ENCODE measurements at regions not wholly inside any gene's neighbourhood (a gene's known extent, or its start where the extent isn't known, plus 50 kb on each side); places are given as distances from the start of the nearest gene placed in this dataset.

DNA sequence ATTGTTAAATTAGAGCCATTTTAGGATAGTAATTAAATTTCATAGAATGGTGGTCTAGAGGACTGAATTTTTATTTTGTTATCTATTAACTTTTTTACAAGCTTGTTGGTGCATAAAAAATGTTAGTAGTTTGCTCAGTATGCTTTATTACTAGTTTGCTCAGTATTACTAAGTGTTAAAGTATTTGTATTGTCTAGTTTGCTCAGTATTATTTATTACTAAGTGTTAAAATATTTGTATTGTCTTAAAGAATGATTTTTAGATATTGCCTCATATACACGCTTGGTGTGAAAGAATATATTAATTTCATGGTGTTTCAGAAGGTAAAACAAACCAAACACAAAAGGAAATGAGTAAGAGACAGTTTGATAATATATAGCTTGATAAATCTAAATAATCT is 268.4 kb upstream of the MAGEB18 start:
- TF ChIP-seq, protein P1, sequence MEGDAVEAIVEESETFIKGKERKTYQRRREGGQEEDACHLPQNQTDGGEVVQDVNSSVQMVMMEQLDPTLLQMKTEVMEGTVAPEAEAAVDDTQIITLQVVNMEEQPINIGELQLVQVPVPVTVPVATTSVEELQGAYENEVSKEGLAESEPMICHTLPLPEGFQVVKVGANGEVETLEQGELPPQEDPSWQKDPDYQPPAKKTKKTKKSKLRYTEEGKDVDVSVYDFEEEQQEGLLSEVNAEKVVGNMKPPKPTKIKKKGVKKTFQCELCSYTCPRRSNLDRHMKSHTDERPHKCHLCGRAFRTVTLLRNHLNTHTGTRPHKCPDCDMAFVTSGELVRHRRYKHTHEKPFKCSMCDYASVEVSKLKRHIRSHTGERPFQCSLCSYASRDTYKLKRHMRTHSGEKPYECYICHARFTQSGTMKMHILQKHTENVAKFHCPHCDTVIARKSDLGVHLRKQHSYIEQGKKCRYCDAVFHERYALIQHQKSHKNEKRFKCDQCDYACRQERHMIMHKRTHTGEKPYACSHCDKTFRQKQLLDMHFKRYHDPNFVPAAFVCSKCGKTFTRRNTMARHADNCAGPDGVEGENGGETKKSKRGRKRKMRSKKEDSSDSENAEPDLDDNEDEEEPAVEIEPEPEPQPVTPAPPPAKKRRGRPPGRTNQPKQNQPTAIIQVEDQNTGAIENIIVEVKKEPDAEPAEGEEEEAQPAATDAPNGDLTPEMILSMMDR (IDR thresholded peaks at IDR 0.05): no peak
- TF ChIP-seq POLR2A (IDR thresholded peaks at IDR 0.05): no peak

All from right lobe of liver (tissue), 4 donors.